Spleen (tissue), 7 donors: ENCODE measurements at regions not wholly inside any gene's neighbourhood (a gene's known extent, or its start where the extent isn't known, plus 50 kb on each side); places are given as distances from the start of the nearest gene placed in this dataset.

Experiments
- CTCF ChIP-seq, 11 experiments: fragments of 200-600 bp in 7 of 11; fragments of 450-650 bp in 4 of 11; sonication (generic) in 4 of 11; IDR thresholded peaks in 8 of 11; conservative IDR thresholded peaks in 3 of 11; 1 replicate in 7 of 11; 2 replicates in 4 of 11; pipeline versions ENCODE4 v1.4.0 to v1.8.0; 2016 to 2021; ENCODE audit warnings: antibody characterized with exemption in 11 of 11, inconsistent platforms in 4 of 11, mild to moderate bottlenecking in 1 of 11
- POLR2A ChIP-seq, 3 donors: fragments of 450-650 bp; IDR thresholded peaks; one replicate each; pipeline ENCODE4 v1.5.1; 2017; ENCODE audit warnings: antibody characterized with exemption in 3 of 3, mild to moderate bottlenecking in 1 of 3
- POLR2AphosphoS5 ChIP-seq, 3 donors: sonication (generic); formaldehyde crosslinking; IDR thresholded peaks; one replicate each; pipeline ENCODE4 v1.5.1; 2017; ENCODE audit warnings: antibody characterized with exemption in 3 of 3
- donor health status: DM: no; HTN: no; CAD: no; lungs with moderate emphysema.
- donor health status: DM: no; HTN: no; CAD: no.
- donor health status: DM: no; HTN: no; CAD: no.

- no peak for TF ChIP-seq CTCF (IDR thresholded peaks at IDR 0.05 in 8 of 11, conservative IDR thresholded peaks at IDR 0.05 in 3 of 11)
- no peak for TF ChIP-seq POLR2A (IDR thresholded peaks at IDR 0.05)
- TF ChIP-seq POLR2AphosphoS5 (IDR thresholded peaks at IDR 0.05), result no peak
Measured at GRCh38 chr1:219459351-219460080, 153.4 kb downstream of the ZC3H11B start.
